ENCODE measurements at regions not wholly inside any gene's neighbourhood (a gene's known extent, or its start where the extent isn't known, plus 50 kb on each side); places are given as distances from the start of the nearest gene placed in this dataset.

- no peak for DNase-seq (ENCODE audit: low read depth)
- H3K4me3 ChIP-seq (ENCODE audit: low read depth, low read length): no peak overlapping the region
- TF ChIP-seq CTCF (IDR thresholded peaks at IDR 0.05; ENCODE audit: insufficient read depth, low read depth, low read length): no peak
Measured at GRCh38 chr1:87866416-87866815, 537.7 kb downstream of the LMO4 start.

- no peak for TF ChIP-seq CTCF (IDR thresholded peaks at IDR 0.05; ENCODE audit: insufficient read depth, low read depth, low read length)
- DNase-seq (ENCODE audit: low read depth): peak; percentile 55
- no peak overlapping the region for H3K4me3 ChIP-seq (ENCODE audit: low read depth, low read length)
Measured at GRCh38 chr1:87867626-87868025, 538.9 kb downstream of the LMO4 start.

GRCh38 chr1:87869567-87869966, 540.9 kb downstream of the LMO4 start:
- peak; percentile 77 for DNase-seq (ENCODE audit: low read depth)

GRCh38 chr1:87872189-87872588, 543.5 kb downstream of the LMO4 start:
- H3K4me3 ChIP-seq (ENCODE audit: low read depth, low read length): no peak overlapping the region
- TF ChIP-seq CTCF (IDR thresholded peaks at IDR 0.05; ENCODE audit: insufficient read depth, low read depth, low read length): no peak
- DNase-seq (ENCODE audit: low read depth): no peak

More at GRCh38 chr1:87869567-87869966, 540.9 kb downstream of the LMO4 start:
- no peak for TF ChIP-seq CTCF (IDR thresholded peaks at IDR 0.05; ENCODE audit: insufficient read depth, low read depth, low read length)
- no peak overlapping the region for H3K4me3 ChIP-seq (ENCODE audit: low read depth, low read length)

- no peak for DNase-seq (ENCODE audit: low read depth)
- no peak overlapping the region for H3K4me3 ChIP-seq (ENCODE audit: low read depth, low read length)
- TF ChIP-seq CTCF (IDR thresholded peaks at IDR 0.05; ENCODE audit: insufficient read depth, low read depth, low read length): no peak
Measured at GRCh38 chr1:87872692-87873091, 544.0 kb downstream of the LMO4 start.

DNA sequence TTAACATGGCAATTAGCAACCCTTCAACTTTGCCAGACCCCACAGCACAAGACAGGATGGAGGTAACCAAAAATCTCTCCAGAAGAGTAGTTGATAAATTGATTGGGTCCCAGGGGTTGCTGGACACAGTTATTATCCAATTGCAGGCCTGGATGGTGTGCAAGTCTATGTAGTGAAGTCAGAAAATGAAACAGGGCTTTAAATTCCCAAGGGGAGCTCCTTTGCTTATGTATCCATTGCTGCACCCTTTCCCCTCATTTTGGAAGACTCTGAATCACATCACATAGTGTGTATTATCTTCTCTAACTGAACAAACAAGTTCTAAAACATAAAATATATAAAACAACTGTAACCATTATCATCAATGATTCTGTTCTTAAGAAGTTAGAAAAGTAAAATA, 550.2 kb downstream of the LMO4 start:
- no peak for DNase-seq (ENCODE audit: low read depth)

More for the DNA sequence above, 550.2 kb downstream of the LMO4 start:
- no peak overlapping the region for H3K4me3 ChIP-seq (ENCODE audit: low read depth, low read length)
- no peak for TF ChIP-seq CTCF (IDR thresholded peaks at IDR 0.05; ENCODE audit: insufficient read depth, low read depth, low read length)
